WTC11 (cell line): ENCODE measurements at regions not wholly inside any gene's neighbourhood (a gene's known extent, or its start where the extent isn't known, plus 50 kb on each side); places are given as distances from the start of the nearest gene placed in this dataset.

Experiments
- AFF4 ChIP-seq: sonication (generic); formaldehyde crosslinking; IDR thresholded peaks from 2 replicates; pipeline ENCODE4 v1.8.1; 2023; ENCODE audit warnings: mild to moderate bottlenecking, missing genetic modification reagents, borderline replicate concordance
- AR ChIP-seq: fragments of 250-450 bp; sonication (Bioruptor Pico); IDR thresholded peaks from 2 replicates; pipeline ENCODE4 v1.9.0; 2021; ENCODE audit warnings: mild to moderate bottlenecking
- CTCF ChIP-seq: fragments of 200-600 bp; IDR thresholded peaks from 2 replicates; pipeline ENCODE4 v1.8.0; 2022; ENCODE audit warnings: antibody characterized with exemption
- ESRRA ChIP-seq: sonication (generic); formaldehyde crosslinking; IDR thresholded peaks from 2 replicates; pipeline ENCODE4 v1.8.1; 2022; ENCODE audit warnings: mild to moderate bottlenecking, missing genetic modification reagents, borderline replicate concordance
- USF2 ChIP-seq: sonication (generic); formaldehyde crosslinking; IDR thresholded peaks from 2 replicates; pipeline ENCODE4 v1.8.1; 2023; ENCODE audit warnings: mild to moderate bottlenecking, missing genetic modification reagents, moderate library complexity
- ZNF532 ChIP-seq: fragments of 250-450 bp; sonication (Bioruptor Pico); IDR thresholded peaks from 2 replicates; pipeline ENCODE4 v1.9.0; 2021; ENCODE audit warnings: mild to moderate bottlenecking, borderline replicate concordance

GRCh38 chr3:117302428-117302827 is 592.8 kb downstream of the TUSC7 start:
- TF ChIP-seq ESRRA (CRISPR knock-in tag) = no peak
- no peak for TF ChIP-seq CTCF
- no peak for TF ChIP-seq USF2 (CRISPR knock-in tag)
- no peak for TF ChIP-seq AFF4
- no peak for TF ChIP-seq AR
- no peak for TF ChIP-seq ZNF532 (CRISPR knock-in tag)
